Adrenal gland (tissue), 9 donors: ENCODE measurements at regions not wholly inside any gene's neighbourhood (a gene's known extent, or its start where the extent isn't known, plus 50 kb on each side); places are given as distances from the start of the nearest gene placed in this dataset.

ENCODE experiments used
- DNase-seq, 7 donors: peaks; one replicate each; pipeline ENCODE4 v3.0.0-alpha.2; 2019 to 2020
- H3K27ac ChIP-seq, 5 donors: fragments of 200-600 bp; sonication (generic) in 4 of 5; 1 replicate in 3 of 5; 2 replicates in 2 of 5; pipeline versions ENCODE4 v1.5.1 to v1.8.0; 2016 to 2020; ENCODE audit warnings: mild to moderate bottlenecking in 1 of 5
- H3K27me3 ChIP-seq: fragments of 200-600 bp; 2 replicates; pipeline ENCODE4 v1.8.0; 2021
- H3K36me3 ChIP-seq, 2 donors: fragments of 200-600 bp; replicated peaks in 1 of 2; 1 replicate in 1 of 2; 2 replicates in 1 of 2; pipeline versions ENCODE4 v1.5.1 to v1.8.0; 2018 to 2022
- H3K4me1 ChIP-seq, 2 donors: fragments of 200-600 bp; replicated peaks in 1 of 2; 1 replicate in 1 of 2; 2 replicates in 1 of 2; pipeline versions ENCODE4 v1.5.1 to v1.8.0; 2018 to 2021
- H3K4me3 ChIP-seq, 4 donors: fragments of 200-600 bp; sonication (generic) in 3 of 4; one replicate each; pipeline ENCODE4 v1.5.1; 2016 to 2018
- H3K9me3 ChIP-seq, 3 donors: fragments of 200-600 bp; sonication (generic) in 1 of 3; replicated peaks in 1 of 3; 1 replicate in 2 of 3; 2 replicates in 1 of 3; pipeline versions ENCODE4 v1.5.1 to v1.8.0; 2016 to 2021
- POLR2A ChIP-seq, 2 donors: fragments of 450-650 bp; IDR thresholded peaks; one replicate each; pipeline ENCODE4 v1.6.1; 2017; ENCODE audit warnings: antibody characterized with exemption in 2 of 2, mild to moderate bottlenecking in 2 of 2, moderate library complexity in 1 of 2
- WGBS, 4 donors: extraction: QIAGEN DNeasy Blood & Tissue Kit in 2 of 4; methylation state at CpG; one replicate each; pipeline versions ENCODE4 v1.1.5 to v1.1.7; 2013 to 2017; 5-methylcytosine and 5-hydroxymethylcytosine counted together
- intact Hi-C, 2 donors: fragments of 100-400 bp; cut with DNase I; formaldehyde crosslinking; loops; one replicate each; pipeline versions ENCODE4 v1.14.1 to v1.15.0; 2022 to 2023
- TF ChIP-seq, protein P1 (sequence below), 6 experiments: fragments of 450-650 bp in 4 of 6; fragments of 200-600 bp in 2 of 6; sonication (generic) in 1 of 6; IDR thresholded peaks; 1 replicate in 5 of 6; 2 replicates in 1 of 6; pipeline versions ENCODE4 v1.5.1 to v1.8.0; 2016 to 2021; ENCODE audit warnings: antibody characterized with exemption in 6 of 6, mild to moderate bottlenecking in 2 of 6, moderate library complexity in 1 of 6
- donor health status: healthy with polysubstance abuse.
- donor health status: Bipolar disorder and iron deficiency.
- donor health status: DM: yes; HTN: yes; CAD: no.
- donor health status: DM: no; HTN: no; CAD: no.
- donor health status: DM: no; HTN: no; CAD: no.

DNA sequence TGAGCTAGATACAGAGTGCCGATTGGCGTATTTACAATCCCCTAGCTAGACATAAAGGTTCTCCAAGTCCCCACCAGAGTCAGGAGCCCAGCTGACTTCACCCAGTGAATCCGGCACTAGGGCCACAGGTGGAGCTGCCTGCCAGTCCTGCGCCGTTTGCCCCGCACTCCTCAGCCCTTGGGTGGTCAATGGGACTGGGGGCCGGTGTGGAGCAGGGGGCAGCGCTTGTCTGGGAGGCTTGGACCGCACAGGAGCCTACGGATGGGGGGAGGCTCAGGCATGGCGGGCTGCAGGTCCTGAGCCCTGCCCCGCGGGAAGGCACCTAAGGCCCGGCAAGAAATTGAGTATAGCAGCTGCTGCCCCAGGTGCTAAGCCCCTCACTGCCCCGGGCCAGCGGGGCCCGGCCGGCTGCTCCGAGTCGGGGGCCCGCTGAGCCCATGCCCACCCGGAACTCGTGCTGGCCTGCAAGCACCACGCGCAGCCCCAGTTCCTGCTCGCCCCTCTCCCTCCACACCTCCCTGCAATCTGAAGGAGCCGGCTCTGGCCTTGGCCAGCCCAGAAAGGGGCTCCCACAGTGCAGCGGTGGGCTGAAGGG is 1113.8 kb upstream of the LRRTM3 start:
- no peak overlapping the region for H3K27ac ChIP-seq
- no peak for TF ChIP-seq POLR2A (IDR thresholded peaks at IDR 0.05)
- TF ChIP-seq, protein P1, sequence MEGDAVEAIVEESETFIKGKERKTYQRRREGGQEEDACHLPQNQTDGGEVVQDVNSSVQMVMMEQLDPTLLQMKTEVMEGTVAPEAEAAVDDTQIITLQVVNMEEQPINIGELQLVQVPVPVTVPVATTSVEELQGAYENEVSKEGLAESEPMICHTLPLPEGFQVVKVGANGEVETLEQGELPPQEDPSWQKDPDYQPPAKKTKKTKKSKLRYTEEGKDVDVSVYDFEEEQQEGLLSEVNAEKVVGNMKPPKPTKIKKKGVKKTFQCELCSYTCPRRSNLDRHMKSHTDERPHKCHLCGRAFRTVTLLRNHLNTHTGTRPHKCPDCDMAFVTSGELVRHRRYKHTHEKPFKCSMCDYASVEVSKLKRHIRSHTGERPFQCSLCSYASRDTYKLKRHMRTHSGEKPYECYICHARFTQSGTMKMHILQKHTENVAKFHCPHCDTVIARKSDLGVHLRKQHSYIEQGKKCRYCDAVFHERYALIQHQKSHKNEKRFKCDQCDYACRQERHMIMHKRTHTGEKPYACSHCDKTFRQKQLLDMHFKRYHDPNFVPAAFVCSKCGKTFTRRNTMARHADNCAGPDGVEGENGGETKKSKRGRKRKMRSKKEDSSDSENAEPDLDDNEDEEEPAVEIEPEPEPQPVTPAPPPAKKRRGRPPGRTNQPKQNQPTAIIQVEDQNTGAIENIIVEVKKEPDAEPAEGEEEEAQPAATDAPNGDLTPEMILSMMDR (IDR thresholded peaks at IDR 0.05) = no peak
- no peaks in the 10 kb centered on the region for H3K9me3 ChIP-seq
- H3K36me3 ChIP-seq = no peaks in the 10 kb centered on the region
- 93 to 100% (median 97%) methylated on average over 6 to 28 of the region's 28 CpGs for WGBS, 4 donors
- DNase-seq = no peak
- H3K4me3 ChIP-seq = no peak overlapping the region
- no peaks in the 10 kb centered on the region for H3K27me3 ChIP-seq
- H3K4me1 ChIP-seq = no peaks in the 10 kb centered on the region
- intact Hi-C loops = no loop called here

DNA sequence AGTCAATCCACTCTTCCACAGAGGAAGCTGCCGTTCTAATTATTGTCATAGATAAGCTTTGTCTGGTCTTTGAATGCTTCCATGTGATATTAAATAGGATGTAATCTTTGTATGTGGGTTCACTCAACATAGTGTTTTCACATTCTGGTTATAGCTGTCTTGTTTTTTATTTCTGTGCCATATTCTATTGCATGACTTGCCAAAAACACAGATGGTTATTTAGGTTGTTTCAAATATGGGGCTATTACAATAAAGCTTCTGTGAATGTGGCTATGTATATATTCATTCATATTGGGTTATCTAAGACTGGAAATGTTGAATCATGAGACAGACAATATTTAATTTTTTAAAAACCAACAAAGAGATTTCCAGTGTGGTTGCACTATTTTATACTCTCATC is 1109.3 kb upstream of the LRRTM3 start:
- 34 to 84% (median 56%) methylated on average over 1 of the region's 1 CpG for WGBS, 4 donors
- H3K36me3 ChIP-seq = no peaks in the 10 kb centered on the region

DNA sequence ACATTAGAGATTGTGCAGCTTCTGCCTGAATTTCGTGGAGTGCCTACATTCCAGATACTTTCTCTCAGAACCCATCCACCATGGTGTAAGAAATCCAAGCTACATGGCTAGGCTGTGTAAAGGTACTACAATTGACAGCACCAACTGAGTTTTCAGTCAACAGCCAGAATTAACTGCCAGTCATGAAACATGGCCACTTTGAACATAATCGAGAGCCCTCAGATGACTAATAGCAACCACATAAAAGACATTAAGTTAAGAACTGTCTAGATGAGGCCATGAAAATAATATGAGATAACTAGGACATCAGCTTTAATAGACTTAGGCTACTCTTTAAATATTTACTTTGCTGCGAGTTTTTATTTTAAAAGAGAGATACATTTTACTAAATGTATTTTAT is 1106.8 kb upstream of the LRRTM3 start:
- Histone ChIP-seq H3K4me3 (no peak overlapping the region), H3K4me1 (no peaks in the 10 kb centered on the region), H3K27ac (no peak overlapping the region), H3K36me3 (no peaks in the 10 kb centered on the region), H3K27me3 (no peaks in the 10 kb centered on the region), H3K9me3 (no peaks in the 10 kb centered on the region)
- intact Hi-C loops = no loop called here
- WGBS, 4 donors = 71 to 81% (median 74%) methylated on average over 3 of the region's 3 CpGs
- TF ChIP-seq, protein P1 (IDR thresholded peaks at IDR 0.05) = no peak
- TF ChIP-seq POLR2A (IDR thresholded peaks at IDR 0.05) = no peak
- DNase-seq = no peak

More for the DNA sequence above, 1109.3 kb upstream of the LRRTM3 start:
- Histone ChIP-seq H3K27me3 (no peaks in the 10 kb centered on the region), H3K4me3 (no peak overlapping the region), H3K4me1 (no peaks in the 10 kb centered on the region), H3K27ac (no peak overlapping the region), H3K9me3 (no peaks in the 10 kb centered on the region)
- intact Hi-C loops = no loop called here
- DNase-seq = no peak
- TF ChIP-seq POLR2A (IDR thresholded peaks at IDR 0.05) = no peak
- TF ChIP-seq, protein P1 (IDR thresholded peaks at IDR 0.05) = no peak

DNA sequence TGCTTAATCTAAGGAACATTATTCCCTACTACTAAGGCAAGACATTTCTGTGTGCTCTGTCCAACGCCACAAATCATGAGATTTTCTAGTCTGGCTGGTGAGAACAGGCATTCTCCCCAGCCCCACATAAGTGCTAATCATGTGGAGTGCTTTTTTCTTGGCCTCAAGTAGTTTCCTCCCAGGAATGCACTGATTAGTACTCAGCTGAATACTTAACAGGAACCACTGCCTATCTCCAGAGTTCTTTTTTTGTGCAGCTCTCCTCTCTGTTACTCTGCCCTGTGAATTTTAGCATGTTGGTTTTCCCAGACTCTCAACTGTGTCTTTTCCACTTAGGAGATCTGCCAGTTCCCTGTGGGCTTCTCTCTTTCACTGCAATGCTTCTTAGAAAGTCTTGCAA is 1098.5 kb upstream of the LRRTM3 start:
- Histone ChIP-seq H3K27ac (no peak overlapping the region), H3K36me3 (no peaks in the 10 kb centered on the region), H3K4me3 (no peak overlapping the region), H3K4me1 (no peaks in the 10 kb centered on the region), H3K9me3 (no peaks in the 10 kb centered on the region), H3K27me3 (no peaks in the 10 kb centered on the region)
- intact Hi-C loops = no loop called here
- TF ChIP-seq POLR2A (IDR thresholded peaks at IDR 0.05) = no peak
- TF ChIP-seq, protein P1 (IDR thresholded peaks at IDR 0.05) = no peak
- no peak for DNase-seq
- WGBS, 4 donors = 50 to 95% (median 81%) methylated on average over 1 of the region's 1 CpG
